A549 (cell line): ENCODE measurements at regions not wholly inside any gene's neighbourhood (a gene's known extent, or its start where the extent isn't known, plus 50 kb on each side); places are given as distances from the start of the nearest gene placed in this dataset.
A peak's percentile ranks its signal among the peaks of the same experiment; 100 is the strongest.
"Not testable (repeated sequence)": the region's sequence is repeated elsewhere in the genome, so short reads cannot be mapped to it uniquely, and the experiment has no call there.

ENCODE experiments used
- ATAC-seq, 2 experiments: fragments of 200-7000 bp in 1 of 2; fragments of >200 bp in 1 of 2; cut with Nextera tagmentation in 1 of 2; cut with Tn5 transposase in 1 of 2; 3 replicates each; pipeline versions ENCODE4 v1.8.0 to v1.9.1; 2018 to 2020; ENCODE audit warnings: mild to moderate bottlenecking in 1 of 2, moderate library complexity in 1 of 2
- CTCF ChIA-PET: fragments of 300-600 bp; sonication (Branson Sonifier 250); formaldehyde crosslinking; extraction: SDS; loops from one replicate; lab custom pipeline; 2021; ENCODE audit warnings: antibody characterized with exemption, inconsistent platforms; lab: Yijun Ruan, JAX
- POLR2A ChIA-PET: fragments of 350-600 bp; formaldehyde crosslinking; extraction: SDS; loops from one replicate; lab custom pipeline; 2021; ENCODE audit warnings: antibody characterized with exemption, inconsistent platforms; lab: Yijun Ruan, JAX
- DNase-seq, 2 experiments: peaks; one replicate each; pipeline versions ENCODE4 v3.0.0 to v3.0.0-alpha.2; 2011 to 2016; ENCODE audit warnings: low read depth in 1 of 2, low spot score in 1 of 2
- FAIRE-seq: peaks from 2 replicates; lab custom pipeline; 2011; peaks lifted over from hg19 to GRCh38; lab: Jason Lieb, UNC
- H3K27ac ChIP-seq, 2 experiments: fragments of >200 bp; sonication (Bioruptor Twin); formaldehyde crosslinking; 3 replicates each; pipeline ENCODE4 v1.5.1; 2016 to 2017
- H3K4me1 ChIP-seq: fragments of >200 bp; sonication (Bioruptor Twin); formaldehyde crosslinking; 3 replicates; pipeline ENCODE4 v1.6.1; 2016
- H3K4me2 ChIP-seq: fragments of >200 bp; sonication (Bioruptor Twin); formaldehyde crosslinking; 3 replicates; pipeline ENCODE4 v1.6.1; 2016
- H3K4me3 ChIP-seq: fragments of >200 bp; sonication (Bioruptor Twin); formaldehyde crosslinking; 3 replicates; pipeline ENCODE4 v1.5.1; 2016
- H3K9me3 ChIP-seq: fragments of >200 bp; sonication (Bioruptor Twin); formaldehyde crosslinking; 3 replicates; pipeline ENCODE4 v1.6.1; 2016
- WGBS: methylation state at CpG from one replicate; pipeline ENCODE4 v1.1.6; 2017; ENCODE audit errors: missing lambda C conversion rate; 5-methylcytosine and 5-hydroxymethylcytosine counted together

DNA sequence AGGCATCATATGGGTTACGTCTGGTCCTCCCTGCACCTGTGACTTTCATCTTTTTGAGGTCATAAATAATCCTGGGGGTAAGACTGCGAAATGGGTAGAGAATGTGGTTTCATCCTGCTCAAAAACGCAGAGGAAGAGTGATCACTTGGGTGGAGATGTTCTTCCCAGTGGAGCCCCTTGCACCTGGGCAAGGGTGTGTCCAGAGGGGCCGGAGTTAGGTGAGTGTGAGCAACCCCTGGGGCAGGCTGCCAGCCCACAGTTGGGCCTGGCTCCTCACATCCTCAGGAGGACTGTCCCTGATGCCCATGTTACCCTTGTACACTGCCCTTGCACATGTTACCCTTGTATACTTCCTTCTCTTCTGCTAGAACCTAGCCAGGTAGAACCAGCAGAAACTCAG lies 306.6 kb downstream of the BCL2L11 start:
- POLR2A ChIA-PET, H3K27ac ChIP-seq, H3K4me2 ChIP-seq, H3K4me3 ChIP-seq, H3K4me1 ChIP-seq, FAIRE-seq, H3K9me3 ChIP-seq, ATAC-seq, CTCF ChIA-PET, DNase-seq: not testable (repeated sequence)
- WGBS: 94% methylated on average over 4 of the region's 4 CpGs

DNA sequence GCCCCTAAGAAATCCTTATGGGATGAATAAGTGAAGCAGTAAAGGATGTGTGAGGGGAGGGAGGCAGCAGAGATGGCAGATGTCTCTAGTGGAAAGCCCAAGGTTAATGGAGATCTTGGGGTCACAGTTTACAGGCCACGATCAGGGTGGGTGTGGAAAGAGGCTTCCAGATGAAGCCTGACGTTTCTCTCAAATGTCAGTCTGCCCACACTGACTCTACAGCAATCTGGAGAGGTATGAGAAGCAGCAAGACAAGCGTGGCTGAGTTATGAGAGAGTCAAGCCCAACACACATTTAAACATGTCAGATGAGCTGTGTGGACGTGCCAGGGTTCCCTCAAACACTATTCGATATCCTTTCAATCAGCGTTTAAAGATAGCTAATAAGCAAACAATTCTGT lies 308.2 kb downstream of the BCL2L11 start:
- FAIRE-seq, CTCF ChIA-PET: not testable (repeated sequence)
- WGBS: 92% methylated on average over 6 of the region's 6 CpGs

DNA sequence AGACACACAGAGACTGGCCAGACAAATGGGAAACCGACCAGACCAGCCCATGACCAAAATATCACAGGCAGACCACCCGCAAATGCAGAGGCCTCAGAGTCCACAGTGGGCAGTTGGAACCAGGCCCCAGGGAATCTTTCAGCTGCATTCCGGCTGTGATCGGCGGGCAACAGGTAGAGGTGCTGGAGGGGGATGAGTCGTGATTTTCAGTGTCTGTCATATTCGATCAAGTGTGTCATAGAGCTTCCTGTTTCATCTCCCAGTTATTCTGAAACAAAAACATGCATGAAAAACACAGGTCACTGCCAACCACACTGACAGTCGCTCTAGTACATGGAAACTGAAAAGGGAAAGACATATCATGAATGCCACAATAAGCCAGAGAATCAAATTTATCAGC lies 308.6 kb downstream of the BCL2L11 start:
- POLR2A ChIA-PET, H3K4me2 ChIP-seq, DNase-seq, H3K9me3 ChIP-seq, H3K27ac ChIP-seq, FAIRE-seq, CTCF ChIA-PET, H3K4me1 ChIP-seq, H3K4me3 ChIP-seq, ATAC-seq: not testable (repeated sequence)
- whole genome bisulfite sequencing: 85% methylated on average over 7 of the region's 8 CpGs

More for the DNA sequence above, 308.2 kb downstream of the BCL2L11 start:
- H3K4me3 ChIP-seq, DNase-seq, H3K9me3 ChIP-seq, H3K27ac ChIP-seq, ATAC-seq, H3K4me1 ChIP-seq, POLR2A ChIA-PET, H3K4me2 ChIP-seq: not testable (repeated sequence)

DNA sequence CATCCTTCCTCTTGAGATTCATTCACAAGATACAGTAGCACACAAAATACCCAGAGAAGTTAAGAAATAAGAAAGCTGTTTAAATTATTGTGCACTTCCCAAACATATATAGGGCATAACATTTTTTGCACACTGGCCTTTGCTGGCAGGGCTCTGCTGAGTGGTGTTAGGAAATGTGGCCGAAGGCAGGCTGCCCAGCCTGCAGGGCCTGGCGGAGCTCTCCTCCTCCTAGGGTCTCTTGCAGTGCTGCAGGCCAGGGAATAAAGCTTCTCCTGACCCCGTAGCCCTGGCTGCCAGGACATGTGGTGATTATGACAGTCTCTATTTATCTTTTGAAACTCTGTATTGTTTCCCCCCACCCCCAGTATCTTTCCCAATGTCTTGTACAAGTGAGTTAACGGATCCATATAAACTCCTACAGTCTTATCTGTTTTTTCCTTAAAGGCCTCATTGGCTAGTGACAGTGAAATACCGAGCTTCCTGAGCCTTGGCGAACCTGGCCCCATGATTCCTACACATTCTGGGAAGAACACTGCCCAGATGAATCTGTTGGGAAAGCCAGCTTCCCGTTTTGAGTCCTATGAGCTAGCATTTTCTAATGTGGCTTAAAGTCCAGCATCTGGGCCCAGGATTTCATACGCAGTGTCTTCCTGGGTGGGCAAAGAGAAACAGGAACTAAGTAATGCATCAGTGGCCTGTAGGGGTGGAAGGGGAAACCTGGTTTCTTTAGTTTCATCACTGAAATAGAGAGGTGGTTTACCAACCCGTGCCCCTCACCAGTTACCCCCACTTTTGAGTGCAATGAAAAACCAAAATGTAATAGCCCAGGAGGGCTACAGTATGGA lies 310.3 kb downstream of the BCL2L11 start:
- H3K4me1 ChIP-seq, CTCF ChIA-PET, H3K4me2 ChIP-seq, FAIRE-seq, DNase-seq, H3K27ac ChIP-seq, H3K4me3 ChIP-seq, H3K9me3 ChIP-seq, ATAC-seq, POLR2A ChIA-PET: not testable (repeated sequence)
- WGBS: 87% methylated on average over 7 of the region's 9 CpGs

DNA sequence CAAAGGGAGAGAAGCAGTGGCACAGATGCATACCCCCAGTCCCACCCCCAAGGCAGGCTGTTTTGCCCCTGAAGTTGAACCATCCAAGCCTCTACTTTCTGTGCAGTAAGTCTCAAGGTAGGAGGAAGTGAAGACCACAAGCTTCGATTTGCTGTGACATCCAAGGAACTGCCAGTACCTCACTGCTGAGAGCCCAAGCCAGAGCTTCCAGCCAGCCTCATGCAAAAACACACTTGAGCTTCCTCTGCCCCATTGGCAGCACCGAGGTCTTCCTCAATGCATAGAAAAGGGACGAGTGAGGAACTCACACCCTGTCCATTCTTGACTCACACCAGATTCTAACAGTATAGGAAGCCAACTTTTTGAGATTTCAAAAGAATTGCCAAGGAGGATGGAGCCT lies 311.7 kb downstream of the BCL2L11 start:
- 89% methylated on average over 3 of the region's 3 CpGs for WGBS
- H3K4me3 ChIP-seq, CTCF ChIA-PET, H3K4me1 ChIP-seq, FAIRE-seq, DNase-seq, H3K4me2 ChIP-seq, H3K27ac ChIP-seq, ATAC-seq, POLR2A ChIA-PET, H3K9me3 ChIP-seq: not testable (repeated sequence)

DNA sequence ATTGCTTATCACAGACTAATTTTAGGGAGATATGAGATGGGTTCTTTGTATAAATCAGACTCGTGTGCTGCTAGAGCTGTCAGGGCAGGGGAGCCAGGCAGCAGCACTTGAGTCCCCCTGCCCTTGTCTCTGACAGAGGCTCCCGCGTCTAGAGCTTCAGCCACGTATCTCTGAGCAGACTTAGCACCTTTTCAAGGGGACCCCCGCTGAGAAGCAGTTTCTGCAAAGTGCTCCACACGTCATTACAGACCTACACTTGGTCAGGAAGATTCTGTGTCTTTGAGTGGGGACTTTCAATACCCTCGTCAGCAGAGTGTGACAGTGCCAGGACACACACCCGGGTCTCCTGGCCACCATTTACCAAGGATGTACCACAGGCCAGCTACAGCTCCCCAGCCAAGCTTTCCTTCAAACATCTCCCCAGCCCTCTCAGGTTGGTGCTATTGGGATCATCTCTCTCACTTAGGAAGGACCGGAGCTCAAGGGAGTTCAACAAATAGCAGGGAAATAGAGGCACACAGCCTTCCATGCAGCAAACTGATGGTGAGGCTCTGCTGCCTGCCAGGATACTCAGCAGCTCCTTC lies 312.3 kb downstream of the BCL2L11 start:
- H3K27ac ChIP-seq, CTCF ChIA-PET, ATAC-seq, FAIRE-seq, POLR2A ChIA-PET, H3K4me3 ChIP-seq, H3K9me3 ChIP-seq, H3K4me1 ChIP-seq, DNase-seq, H3K4me2 ChIP-seq: not testable (repeated sequence)
- WGBS: 94% methylated on average over 4 of the region's 9 CpGs

DNA sequence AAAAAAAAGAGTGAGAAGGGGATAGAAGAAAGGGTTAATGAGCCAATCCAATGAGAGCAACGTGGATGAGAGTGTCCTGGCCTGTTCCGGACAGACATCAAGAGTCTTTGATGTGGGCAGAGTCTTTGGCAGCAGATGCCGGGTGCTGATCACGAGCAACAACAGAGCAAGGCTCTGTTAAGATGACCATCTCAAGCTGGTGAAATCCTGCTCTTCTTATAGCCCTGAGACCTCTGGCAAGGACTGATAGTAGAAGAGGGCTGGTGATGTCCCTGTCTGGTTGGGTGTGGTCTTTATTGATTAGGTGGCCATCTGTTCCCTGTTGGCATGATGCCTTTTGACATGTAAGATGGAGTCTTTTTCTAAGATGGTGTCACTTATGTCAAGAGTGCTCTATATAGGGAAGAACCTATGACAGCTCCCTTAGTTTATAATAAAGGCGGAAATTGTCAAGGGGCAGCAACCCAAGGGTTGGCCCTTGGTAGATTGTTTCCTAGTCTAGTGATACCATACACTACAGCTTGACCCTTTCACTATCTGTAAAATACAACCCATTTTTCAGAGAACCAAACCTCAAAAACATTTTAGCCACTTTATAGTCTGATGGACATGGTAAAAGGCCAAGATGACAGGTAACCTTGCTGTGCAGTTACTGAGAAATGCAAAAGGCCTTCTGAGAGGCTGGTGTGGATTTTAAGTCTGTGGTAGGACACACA lies 313.3 kb downstream of the BCL2L11 start:
- H3K4me3 ChIP-seq, H3K4me1 ChIP-seq, H3K27ac ChIP-seq, FAIRE-seq, ATAC-seq, H3K4me2 ChIP-seq, H3K9me3 ChIP-seq, DNase-seq, CTCF ChIA-PET, POLR2A ChIA-PET: not testable (repeated sequence)
- 74% methylated on average over 5 of the region's 5 CpGs for WGBS

DNA sequence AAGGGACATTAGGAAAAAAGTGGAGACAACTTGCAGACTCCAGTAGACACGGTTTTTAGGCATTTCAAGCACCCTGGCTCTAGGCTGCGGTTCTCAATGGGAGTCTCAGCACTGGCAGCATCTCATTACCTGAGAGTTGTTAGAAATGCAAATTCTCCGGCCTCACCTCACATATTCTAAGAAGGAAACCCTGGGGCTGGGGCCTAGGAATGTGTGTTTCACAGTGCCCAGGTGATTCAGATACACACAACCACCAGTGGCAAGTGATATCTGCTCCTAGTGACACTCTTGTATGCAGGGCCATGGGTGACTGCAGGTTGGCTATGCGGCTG lies 313.9 kb downstream of the BCL2L11 start:
- CTCF ChIA-PET, H3K4me2 ChIP-seq, ATAC-seq, H3K9me3 ChIP-seq, DNase-seq, H3K4me1 ChIP-seq, H3K4me3 ChIP-seq, H3K27ac ChIP-seq, POLR2A ChIA-PET, FAIRE-seq: not testable (repeated sequence)
- 93% methylated on average over 2 of the region's 4 CpGs for WGBS

DNA sequence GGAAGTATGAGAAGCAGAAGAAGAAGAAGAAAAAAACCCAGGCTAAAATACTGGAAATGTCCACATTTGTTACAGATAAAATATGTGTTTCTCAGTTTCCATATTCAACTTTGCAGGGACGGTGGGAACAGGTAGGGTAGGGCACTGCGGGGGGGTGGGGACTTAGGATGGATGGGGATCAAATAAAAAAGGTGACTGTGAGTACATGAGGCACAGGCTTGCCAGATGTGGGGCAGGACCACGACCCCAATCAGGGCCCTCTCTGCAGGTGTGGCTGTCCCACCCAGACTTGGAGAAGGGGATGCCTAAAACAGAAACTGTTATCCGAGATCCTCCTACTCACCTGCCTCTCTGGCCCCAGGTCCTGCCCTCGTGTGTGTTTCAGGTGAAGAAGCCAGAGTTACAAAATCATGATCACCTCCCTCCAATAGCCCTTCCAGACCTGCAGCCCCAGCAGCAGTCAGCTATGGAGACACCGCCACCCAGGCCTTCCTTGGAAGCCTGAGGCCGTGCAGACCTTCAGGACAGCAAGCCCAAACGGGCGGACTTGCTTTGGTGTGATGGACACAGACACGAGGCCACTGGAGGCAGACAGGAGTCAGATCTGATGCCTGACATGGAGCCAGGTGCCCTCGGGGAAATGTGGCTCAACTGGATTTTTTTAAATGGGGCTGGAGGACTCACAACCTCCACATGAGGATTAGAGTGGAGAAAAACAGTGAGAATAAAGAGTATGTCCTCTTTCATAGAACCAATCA lies 315.0 kb downstream of the BCL2L11 start:
- peak; percentile 50 to 60; a peak in 5 of 6 replicates for ATAC-seq
- CTCF ChIA-PET, H3K4me3 ChIP-seq, POLR2A ChIA-PET, H3K27ac ChIP-seq, H3K4me2 ChIP-seq, FAIRE-seq, H3K9me3 ChIP-seq, H3K4me1 ChIP-seq, DNase-seq: not testable (repeated sequence)
- WGBS: 89% methylated on average over 4 of the region's 11 CpGs

DNA sequence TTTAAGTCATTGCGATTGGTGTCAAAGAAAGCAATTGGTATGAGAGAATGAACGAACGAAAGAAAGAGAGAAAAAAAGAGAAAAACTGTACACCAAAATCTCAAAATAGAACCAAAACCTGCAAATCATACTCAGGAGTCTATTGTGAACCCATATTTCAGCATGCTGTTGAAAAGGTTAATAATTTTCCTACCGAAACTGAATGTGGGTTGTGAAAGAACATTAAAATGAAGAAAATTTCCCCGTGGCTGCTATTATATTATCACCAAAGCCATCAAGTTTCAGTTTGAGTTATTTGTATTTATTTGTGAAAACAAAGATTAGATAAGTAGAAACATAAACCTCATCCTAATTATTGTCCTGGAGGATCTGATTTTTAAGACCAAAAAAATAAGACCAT lies 315.7 kb downstream of the BCL2L11 start:
- 60% methylated on average over 4 of the region's 5 CpGs for WGBS
- H3K27ac ChIP-seq, H3K4me1 ChIP-seq, H3K4me2 ChIP-seq, DNase-seq, H3K9me3 ChIP-seq, CTCF ChIA-PET, H3K4me3 ChIP-seq, POLR2A ChIA-PET, FAIRE-seq, ATAC-seq: not testable (repeated sequence)
